ENCODE measurements at regions not wholly inside any gene's neighbourhood (a gene's known extent, or its start where the extent isn't known, plus 50 kb on each side); places are given as distances from the start of the nearest gene placed in this dataset.

DNA sequence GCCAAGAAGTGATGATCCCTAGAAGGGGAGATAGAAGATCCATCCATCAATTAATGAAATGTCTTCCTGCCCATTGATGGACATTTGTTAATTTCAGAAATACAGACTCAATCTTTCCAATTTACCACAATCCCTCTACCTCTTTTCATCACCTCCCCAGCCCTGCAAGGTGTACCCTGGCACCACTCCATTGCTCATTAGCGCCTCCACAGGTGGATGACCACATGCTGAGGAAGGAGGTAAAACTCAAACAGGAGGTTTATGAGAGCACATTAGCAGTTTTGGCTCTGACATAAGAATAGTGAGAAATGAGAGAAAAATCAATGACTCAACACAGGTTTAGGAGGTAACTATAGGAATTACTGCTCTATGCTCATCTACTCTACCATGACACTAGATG lies 208.0 kb downstream of the C1D start:
- no peak overlapping the region for H3K4me3 ChIP-seq (ENCODE audit: low read depth in 1 of 3, low read length in 3 of 3)
- TF ChIP-seq HNF4A (conservative IDR thresholded peaks at IDR 0.05), result no peak
- no peak for TF ChIP-seq JUND (IDR thresholded peaks at IDR 0.05)
- TF ChIP-seq, protein P1, sequence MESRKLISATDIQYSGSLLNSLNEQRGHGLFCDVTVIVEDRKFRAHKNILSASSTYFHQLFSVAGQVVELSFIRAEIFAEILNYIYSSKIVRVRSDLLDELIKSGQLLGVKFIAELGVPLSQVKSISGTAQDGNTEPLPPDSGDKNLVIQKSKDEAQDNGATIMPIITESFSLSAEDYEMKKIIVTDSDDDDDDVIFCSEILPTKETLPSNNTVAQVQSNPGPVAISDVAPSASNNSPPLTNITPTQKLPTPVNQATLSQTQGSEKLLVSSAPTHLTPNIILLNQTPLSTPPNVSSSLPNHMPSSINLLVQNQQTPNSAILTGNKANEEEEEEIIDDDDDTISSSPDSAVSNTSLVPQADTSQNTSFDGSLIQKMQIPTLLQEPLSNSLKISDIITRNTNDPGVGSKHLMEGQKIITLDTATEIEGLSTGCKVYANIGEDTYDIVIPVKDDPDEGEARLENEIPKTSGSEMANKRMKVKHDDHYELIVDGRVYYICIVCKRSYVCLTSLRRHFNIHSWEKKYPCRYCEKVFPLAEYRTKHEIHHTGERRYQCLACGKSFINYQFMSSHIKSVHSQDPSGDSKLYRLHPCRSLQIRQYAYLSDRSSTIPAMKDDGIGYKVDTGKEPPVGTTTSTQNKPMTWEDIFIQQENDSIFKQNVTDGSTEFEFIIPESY (IDR thresholded peaks at IDR 0.05), result no peak
- H3K9ac ChIP-seq (ENCODE audit: low read depth in 1 of 2, low read length in 2 of 2), result no peak overlapping the region
- WGBS, result 54% methylated on average over 1 of the region's 1 CpG
- H3K36me3 ChIP-seq (ENCODE audit: control insufficient read depth in 4 of 4, insufficient read depth in 3 of 4, low read depth in 1 of 4, low read length in 3 of 4), result no peaks in the 10 kb centered on the region
- H3K4me1 ChIP-seq (ENCODE audit: control insufficient read depth in 4 of 4, insufficient read depth in 4 of 4, low read length in 3 of 4), result no peaks in the 10 kb centered on the region
- H3K27me3 ChIP-seq (ENCODE audit: control insufficient read depth in 4 of 4, insufficient read depth in 4 of 4, low read length in 3 of 4), result peaks cover 0 to 2% (median 0%) of the 10 kb centered on the region in 4 donors
- no peak overlapping the region for H3K27ac ChIP-seq (ENCODE audit: low read depth in 1 of 2, low read length in 2 of 2)
- H3K9me3 ChIP-seq (ENCODE audit: control insufficient read depth in 4 of 4, low read length in 3 of 4), result no peaks in the 10 kb centered on the region
- no peak for DNase-seq (ENCODE audit: low spot score)

DNA sequence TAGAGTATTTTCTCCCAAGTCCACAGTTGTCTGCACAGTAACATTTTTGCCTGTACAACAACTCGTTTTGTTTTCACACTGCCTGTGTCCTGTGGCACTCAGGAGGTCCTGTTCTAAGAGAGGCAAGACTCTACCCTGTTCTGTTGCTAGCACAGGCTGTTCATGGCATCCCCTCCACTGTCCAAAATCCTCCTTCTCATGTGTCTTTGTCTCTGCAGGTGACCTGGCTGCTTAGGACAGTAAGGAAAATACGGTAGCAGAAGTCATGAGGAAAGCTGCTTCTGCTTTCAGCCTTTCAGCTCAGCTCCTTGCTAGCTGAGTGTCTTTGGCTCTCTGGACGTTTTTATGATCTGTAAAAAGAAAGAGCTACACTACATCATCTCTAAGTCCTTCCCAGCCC lies 205.9 kb downstream of the C1D start:
- Histone ChIP-seq H3K36me3 (ENCODE audit: control insufficient read depth in 4 of 4, insufficient read depth in 3 of 4, low read depth in 1 of 4, low read length in 3 of 4) (no peaks in the 10 kb centered on the region), H3K9ac (ENCODE audit: low read depth in 1 of 2, low read length in 2 of 2) (no peak overlapping the region), H3K9me3 (ENCODE audit: control insufficient read depth in 4 of 4, low read length in 3 of 4) (no peaks in the 10 kb centered on the region), H3K27me3 (ENCODE audit: control insufficient read depth in 4 of 4, insufficient read depth in 4 of 4, low read length in 3 of 4) (peaks cover 0 to 8% (median 0%) of the 10 kb centered on the region in 4 donors), H3K27ac (ENCODE audit: low read depth in 1 of 2, low read length in 2 of 2) (no peak overlapping the region), H3K4me1 (ENCODE audit: control insufficient read depth in 4 of 4, insufficient read depth in 4 of 4, low read length in 3 of 4) (no peaks in the 10 kb centered on the region), H3K4me3 (ENCODE audit: low read depth in 1 of 3, low read length in 3 of 3) (no peak overlapping the region)
- DNase-seq (ENCODE audit: low spot score), result no peak
- WGBS, result 38% methylated on average over 3 of the region's 3 CpGs
- TF ChIP-seq NR2F2 (IDR thresholded peaks at IDR 0.05), result no peak
- TF ChIP-seq RAD21 (IDR thresholded peaks at IDR 0.05), result no peak
- TF ChIP-seq GABPA (IDR thresholded peaks at IDR 0.05 in 1 of 2, conservative IDR thresholded peaks at IDR 0.05 in 1 of 2), result no peak
- no peak for TF ChIP-seq HNF4A (conservative IDR thresholded peaks at IDR 0.05)

DNA sequence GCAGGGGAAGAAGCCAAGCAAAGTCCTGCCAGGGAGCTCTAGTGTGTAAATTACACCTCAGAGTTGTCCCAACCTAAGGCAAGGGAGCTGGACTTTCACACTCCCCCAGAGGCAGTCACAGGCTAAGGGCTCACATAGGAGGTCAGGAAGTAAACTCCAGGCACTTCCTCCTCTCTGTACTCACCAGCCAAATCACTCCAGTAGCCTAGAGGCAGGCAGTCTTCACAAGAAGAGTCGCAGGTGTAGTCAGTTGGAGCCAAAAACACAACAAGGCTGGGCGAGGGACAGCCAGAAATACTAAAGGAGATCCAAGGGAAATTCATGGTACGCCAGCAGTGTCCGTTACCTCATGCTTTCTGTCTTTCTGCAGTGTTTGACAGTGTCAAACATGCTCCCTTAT lies 205.0 kb downstream of the C1D start:
- Histone ChIP-seq H3K27me3 (ENCODE audit: control insufficient read depth in 4 of 4, insufficient read depth in 4 of 4, low read length in 3 of 4) (peaks cover 0 to 8% (median 0%) of the 10 kb centered on the region in 4 donors), H3K4me3 (ENCODE audit: low read depth in 1 of 3, low read length in 3 of 3) (no peak overlapping the region), H3K9me3 (ENCODE audit: control insufficient read depth in 4 of 4, low read length in 3 of 4) (no peaks in the 10 kb centered on the region), H3K27ac (ENCODE audit: low read depth in 1 of 2, low read length in 2 of 2) (no peak overlapping the region), H3K4me1 (ENCODE audit: control insufficient read depth in 4 of 4, insufficient read depth in 4 of 4, low read length in 3 of 4) (no peaks in the 10 kb centered on the region), H3K9ac (ENCODE audit: low read depth in 1 of 2, low read length in 2 of 2) (no peak overlapping the region), H3K36me3 (ENCODE audit: control insufficient read depth in 4 of 4, insufficient read depth in 3 of 4, low read depth in 1 of 4, low read length in 3 of 4) (no peaks in the 10 kb centered on the region)
- DNase-seq (ENCODE audit: low spot score), result no peak
- 72% methylated on average over 4 of the region's 4 CpGs for WGBS
- TF ChIP-seq TAF1 (conservative IDR thresholded peaks at IDR 0.05) (no peak), JUND (IDR thresholded peaks at IDR 0.05) (no peak), SP1 (IDR thresholded peaks at IDR 0.05) (no peak), ATF3 (IDR thresholded peaks at IDR 0.05) (no peak), HNF4G (IDR thresholded peaks at IDR 0.05) (no peak), RXRA (IDR thresholded peaks at IDR 0.05) (no peak), GABPA (IDR thresholded peaks at IDR 0.05 in 1 of 2, conservative IDR thresholded peaks at IDR 0.05 in 1 of 2) (no peak), REST (IDR thresholded peaks at IDR 0.05) (no peak), MAX (IDR thresholded peaks at IDR 0.05) (no peak), EGR1 (IDR thresholded peaks at IDR 0.05; ENCODE audit: low read depth in 2 of 2) (no peak), CTCF (IDR thresholded peaks at IDR 0.05; ENCODE audit: low read depth, low read length, missing input control) (no peak)
- TF ChIP-seq, protein P1 (IDR thresholded peaks at IDR 0.05), result no peak
